ENCODE measurements at regions not wholly inside any gene's neighbourhood (a gene's known extent, or its start where the extent isn't known, plus 50 kb on each side); places are given as distances from the start of the nearest gene placed in this dataset.

- Histone ChIP-seq H3F3A (ENCODE audit: insufficient read depth, low read length, poor library complexity, severe bottlenecking) (no peaks in the 10 kb centered on the region), H3K4me3 (ENCODE audit: low read length) (no peak overlapping the region), H3K9me2 (ENCODE audit: insufficient read depth, low read length) (no peaks in the 10 kb centered on the region), H3K4me2 (ENCODE audit: low read length) (no peak overlapping the region), H3K9ac (ENCODE audit: low read length) (no peak overlapping the region), H3K27ac (ENCODE audit: low read length) (no peak overlapping the region), H3K27me3 (ENCODE audit: insufficient read depth, low read depth, low read length) (no peaks in the 10 kb centered on the region), H4K20me1 (ENCODE audit: insufficient read depth) (no peaks in the 10 kb centered on the region), H3K9me3 (ENCODE audit: low read length) (no peaks in the 10 kb centered on the region), H2AFZ (ENCODE audit: low read depth, low read length) (no peak overlapping the region), H3K79me2 (replicated peaks; ENCODE audit: insufficient read depth, low read length) (no peaks in the 10 kb centered on the region), H3K36me3 (ENCODE audit: insufficient read depth, low read length) (no peaks in the 10 kb centered on the region)
- no peak for TF ChIP-seq REST (IDR thresholded peaks at IDR 0.05; ENCODE audit: borderline replicate concordance)
Observed at GRCh38 chr6:92130944-92131343, 1288.4 kb downstream of the EPHA7 start.

DNA sequence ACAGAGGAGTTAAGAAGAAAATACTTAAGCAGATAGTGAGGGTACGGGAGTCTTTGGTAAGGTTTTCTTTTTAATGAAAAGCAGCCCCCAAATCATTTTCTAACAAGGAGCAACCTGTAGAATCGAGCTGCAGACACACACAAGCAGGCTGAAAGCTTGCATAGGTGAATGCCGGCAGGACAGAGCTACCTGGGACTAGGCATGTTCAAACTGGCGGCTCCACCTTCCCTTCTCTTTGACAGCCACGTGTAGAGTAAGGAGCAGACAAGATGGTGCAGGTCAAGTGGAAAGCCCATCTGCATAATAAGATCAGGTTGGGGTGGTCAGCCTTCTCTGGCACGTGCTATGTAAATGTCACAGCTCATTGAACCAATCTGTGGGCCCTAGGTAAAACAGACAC lies 1292.4 kb downstream of the EPHA7 start:
- no peak overlapping the region for H2AFZ ChIP-seq (ENCODE audit: low read depth, low read length)
- no peaks in the 10 kb centered on the region for H3F3A ChIP-seq (ENCODE audit: insufficient read depth, low read length, poor library complexity, severe bottlenecking)
- no peaks in the 10 kb centered on the region for H3K9me3 ChIP-seq (ENCODE audit: low read length)
- H3K27me3 ChIP-seq (ENCODE audit: insufficient read depth, low read depth, low read length), result no peaks in the 10 kb centered on the region
- TF ChIP-seq, protein P1, sequence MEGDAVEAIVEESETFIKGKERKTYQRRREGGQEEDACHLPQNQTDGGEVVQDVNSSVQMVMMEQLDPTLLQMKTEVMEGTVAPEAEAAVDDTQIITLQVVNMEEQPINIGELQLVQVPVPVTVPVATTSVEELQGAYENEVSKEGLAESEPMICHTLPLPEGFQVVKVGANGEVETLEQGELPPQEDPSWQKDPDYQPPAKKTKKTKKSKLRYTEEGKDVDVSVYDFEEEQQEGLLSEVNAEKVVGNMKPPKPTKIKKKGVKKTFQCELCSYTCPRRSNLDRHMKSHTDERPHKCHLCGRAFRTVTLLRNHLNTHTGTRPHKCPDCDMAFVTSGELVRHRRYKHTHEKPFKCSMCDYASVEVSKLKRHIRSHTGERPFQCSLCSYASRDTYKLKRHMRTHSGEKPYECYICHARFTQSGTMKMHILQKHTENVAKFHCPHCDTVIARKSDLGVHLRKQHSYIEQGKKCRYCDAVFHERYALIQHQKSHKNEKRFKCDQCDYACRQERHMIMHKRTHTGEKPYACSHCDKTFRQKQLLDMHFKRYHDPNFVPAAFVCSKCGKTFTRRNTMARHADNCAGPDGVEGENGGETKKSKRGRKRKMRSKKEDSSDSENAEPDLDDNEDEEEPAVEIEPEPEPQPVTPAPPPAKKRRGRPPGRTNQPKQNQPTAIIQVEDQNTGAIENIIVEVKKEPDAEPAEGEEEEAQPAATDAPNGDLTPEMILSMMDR (IDR thresholded peaks at IDR 0.05; ENCODE audit: poor library complexity, severe bottlenecking), result no peak
- TF ChIP-seq TAF1 (IDR thresholded peaks at IDR 0.05; ENCODE audit: low read depth), result no peak
- TF ChIP-seq MXI1 (conservative IDR thresholded peaks at IDR 0.05; ENCODE audit: poor library complexity, severe bottlenecking), result no peak
- no peak for TF ChIP-seq RAD21 (conservative IDR thresholded peaks at IDR 0.05)
- no peak for TF ChIP-seq SMC3 (conservative IDR thresholded peaks at IDR 0.05; ENCODE audit: poor library complexity)
- TF ChIP-seq REST (IDR thresholded peaks at IDR 0.05; ENCODE audit: borderline replicate concordance), result no peak
- TF ChIP-seq EZH2 (IDR thresholded peaks at IDR 0.05; ENCODE audit: borderline replicate concordance, insufficient read depth, low read length, poor library complexity, severe bottlenecking), result no peak
- TF ChIP-seq POLR2AphosphoS5 (IDR thresholded peaks at IDR 0.05), result no peak
- no peak for TF ChIP-seq EP300 (conservative IDR thresholded peaks at IDR 0.05; ENCODE audit: poor library complexity, severe bottlenecking)
- H3K36me3 ChIP-seq (ENCODE audit: insufficient read depth, low read length), result no peaks in the 10 kb centered on the region
- no peaks in the 10 kb centered on the region for H4K20me1 ChIP-seq (ENCODE audit: insufficient read depth)
- H3K27ac ChIP-seq (ENCODE audit: low read length), result no peak overlapping the region
- H3K4me3 ChIP-seq (ENCODE audit: low read length), result no peak overlapping the region
- no peak overlapping the region for H3K9ac ChIP-seq (ENCODE audit: low read length)
- H3K79me2 ChIP-seq (replicated peaks; ENCODE audit: insufficient read depth, low read length), result no peaks in the 10 kb centered on the region
- no peaks in the 10 kb centered on the region for H3K9me2 ChIP-seq (ENCODE audit: insufficient read depth, low read length)
- H3K4me2 ChIP-seq (ENCODE audit: low read length), result no peak overlapping the region
